AG08396 (cell line): ENCODE measurements at regions not wholly inside any gene's neighbourhood (a gene's known extent, or its start where the extent isn't known, plus 50 kb on each side); places are given as distances from the start of the nearest gene placed in this dataset.
"Not testable (repeated sequence)": the region's sequence is repeated elsewhere in the genome, so short reads cannot be mapped to it uniquely, and the experiment has no call there.

Source experiments
- DNase-seq: peaks from one replicate; pipeline ENCODE4 v3.0.0; 2012; ENCODE audit warnings: low spot score, mixed read lengths

GRCh38 chr1:98287626-98288025 lies 366.8 kb upstream of the DPYD start:
- no peak for DNase-seq

- DNase-seq = no peak
Observed at GRCh38 chr1:98286656-98287055, 365.8 kb upstream of the DPYD start.

- DNase-seq = not testable (repeated sequence)
Observed at GRCh38 chr1:98285286-98285685, 364.5 kb upstream of the DPYD start.

GRCh38 chr1:98280049-98280448 lies 359.2 kb upstream of the DPYD start:
- DNase-seq = no peak

GRCh38 chr1:98278055-98278454 lies 357.2 kb upstream of the DPYD start:
- DNase-seq = no peak

- peak; percentile 7 for DNase-seq
Observed at GRCh38 chr1:98277118-98277517, 356.3 kb upstream of the DPYD start.

- no peak for DNase-seq
Observed at GRCh38 chr1:98276514-98276913, 355.7 kb upstream of the DPYD start.

GRCh38 chr1:98268316-98268715 lies 347.5 kb upstream of the DPYD start:
- no peak for DNase-seq

- no peak for DNase-seq
Observed at GRCh38 chr1:98267423-98267822, 346.6 kb upstream of the DPYD start.

- DNase-seq = no peak
Observed at GRCh38 chr1:98264727-98265126, 343.9 kb upstream of the DPYD start.

GRCh38 chr1:98260839-98261238 lies 340.0 kb upstream of the DPYD start:
- DNase-seq = no peak

- DNase-seq = no peak
Observed at GRCh38 chr1:98260412-98260811, 339.6 kb upstream of the DPYD start.

GRCh38 chr1:98256700-98257099 lies 335.9 kb upstream of the DPYD start:
- DNase-seq = no peak

- DNase-seq = no peak
Observed at GRCh38 chr1:98253145-98253544, 332.3 kb upstream of the DPYD start.

- no peak for DNase-seq
Observed at GRCh38 chr1:98251497-98251896, 330.7 kb upstream of the DPYD start.

GRCh38 chr1:98232678-98233077 lies 311.8 kb upstream of the DPYD start:
- DNase-seq = no peak

- DNase-seq = no peak
Observed at GRCh38 chr1:98222706-98223105, 301.9 kb upstream of the DPYD start.

- DNase-seq = no peak
Observed at GRCh38 chr1:98221923-98222322, 301.1 kb upstream of the DPYD start.

GRCh38 chr1:98217601-98218000 lies 296.8 kb upstream of the DPYD start:
- no peak for DNase-seq

- no peak for DNase-seq
Observed at GRCh38 chr1:98216304-98216703, 295.5 kb upstream of the DPYD start.

- DNase-seq = no peak
Observed at GRCh38 chr1:98211271-98211845, 290.5 kb upstream of the DPYD start.

- no peak for DNase-seq
Observed at GRCh38 chr1:98210563-98210962, 289.7 kb upstream of the DPYD start.

- DNase-seq = peak; percentile 51
Observed at GRCh38 chr1:98210064-98210463, 289.2 kb upstream of the DPYD start.

GRCh38 chr1:98205291-98206017 lies 284.6 kb upstream of the DPYD start:
- no peak for DNase-seq
